OCI-LY7 (cell line): ENCODE measurements at regions not wholly inside any gene's neighbourhood (a gene's known extent, or its start where the extent isn't known, plus 50 kb on each side); places are given as distances from the start of the nearest gene placed in this dataset.
"Not testable (repeated sequence)": the region's sequence is repeated elsewhere in the genome, so short reads cannot be mapped to it uniquely, and the experiment has no call there.

ENCODE experiments used
- CTCF ChIP-seq: fragments of 200-600 bp; sonication (generic); conservative IDR thresholded peaks from 2 replicates; pipeline ENCODE4 v1.5.1; 2014; ENCODE audit warnings: mild to moderate bottlenecking, antibody characterized with exemption, low read length, moderate library complexity, mixed read lengths
- EZH2phosphoT487 ChIP-seq: fragments of 200-600 bp; sonication (generic); IDR thresholded peaks from 2 replicates; pipeline ENCODE4 v1.6.1; 2018; ENCODE audit warnings: low read depth, borderline replicate concordance, mild to moderate bottlenecking, mixed run types, antibody characterized with exemption, low read length, moderate library complexity, mixed read lengths

- not testable (repeated sequence) for TF ChIP-seq CTCF, EZH2phosphoT487
These were observed 59.1 kb downstream of the ANXA2R start for GRCh38 chr5:42981015-42981414.
